NT2/D1 (cell line): ENCODE measurements at regions not wholly inside any gene's neighbourhood (a gene's known extent, or its start where the extent isn't known, plus 50 kb on each side); places are given as distances from the start of the nearest gene placed in this dataset.

ENCODE experiments used
- SUZ12 ChIP-seq: IDR thresholded peaks from 2 replicates; pipeline ENCODE4 v1.6.1; 2011; ENCODE audit not compliant: insufficient read length, insufficient read depth; ENCODE audit errors: extremely low read depth
- YY1 ChIP-seq: IDR thresholded peaks from 2 replicates; pipeline ENCODE4 v1.6.1; 2011; ENCODE audit not compliant: insufficient read length, insufficient read depth

DNA sequence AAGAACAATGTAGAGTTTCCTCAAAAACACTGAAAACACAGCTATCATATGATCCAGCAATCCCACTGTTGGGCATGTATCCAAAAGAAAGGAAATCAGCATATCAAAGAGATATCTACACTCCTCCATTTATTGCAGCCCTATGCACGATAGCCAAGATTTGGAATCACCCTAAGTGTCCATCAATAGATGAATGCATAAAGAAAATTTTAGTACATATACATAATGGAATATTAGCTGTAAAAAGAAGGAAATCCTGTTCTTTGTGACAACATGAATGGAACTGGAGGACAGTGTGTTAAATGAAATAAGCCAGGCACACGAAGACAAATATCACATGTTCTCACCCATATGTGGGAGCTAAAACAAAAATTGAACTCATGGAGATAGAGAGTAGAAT lies 114.5 kb upstream of the FN1 start:
- TF ChIP-seq YY1 (no peak), SUZ12 (no peak)
